ENCODE measurements at regions not wholly inside any gene's neighbourhood (a gene's known extent, or its start where the extent isn't known, plus 50 kb on each side); places are given as distances from the start of the nearest gene placed in this dataset.
"Not testable (repeated sequence)": the region's sequence is repeated elsewhere in the genome, so short reads cannot be mapped to it uniquely, and the experiment has no call there.

GRCh38 chr1:199811163-199811562, 216.3 kb upstream of the NR5A2 start:
- no peak for DNase-seq

- no peak for DNase-seq
These were observed 214.3 kb upstream of the NR5A2 start for GRCh38 chr1:199813198-199813597.

- no peak for DNase-seq
These were observed 211.6 kb upstream of the NR5A2 start for GRCh38 chr1:199815947-199816346.

GRCh38 chr1:199817266-199817665, 210.2 kb upstream of the NR5A2 start:
- DNase-seq: no peak

- DNase-seq: no peak
These were observed 206.3 kb upstream of the NR5A2 start for GRCh38 chr1:199821029-199821779.

GRCh38 chr1:199832451-199832850, 195.1 kb upstream of the NR5A2 start:
- DNase-seq: no peak

GRCh38 chr1:199834711-199835110, 192.8 kb upstream of the NR5A2 start:
- no peak for DNase-seq

GRCh38 chr1:199836430-199836829, 191.1 kb upstream of the NR5A2 start:
- no peak for DNase-seq

- DNase-seq: no peak
These were observed 190.2 kb upstream of the NR5A2 start for GRCh38 chr1:199837321-199837720.

- DNase-seq: not testable (repeated sequence)
These were observed 187.9 kb upstream of the NR5A2 start for GRCh38 chr1:199839608-199840007.

- DNase-seq: not testable (repeated sequence)
These were observed 184.4 kb upstream of the NR5A2 start for GRCh38 chr1:199843096-199843495.

GRCh38 chr1:199843861-199844260, 183.6 kb upstream of the NR5A2 start:
- no peak for DNase-seq

- no peak for DNase-seq
These were observed 180.5 kb upstream of the NR5A2 start for GRCh38 chr1:199847021-199847420.

GRCh38 chr1:199851439-199852140, 175.9 kb upstream of the NR5A2 start:
- DNase-seq: no peak

- no peak for DNase-seq
These were observed 172.7 kb upstream of the NR5A2 start for GRCh38 chr1:199854686-199855321.

GRCh38 chr1:199855580-199855979, 171.9 kb upstream of the NR5A2 start:
- peak; percentile 80 for DNase-seq

GRCh38 chr1:199856216-199856780, 171.2 kb upstream of the NR5A2 start:
- no peak for DNase-seq

GRCh38 chr1:199857108-199857507, 170.4 kb upstream of the NR5A2 start:
- peak; percentile 52 for DNase-seq

- no peak for DNase-seq
These were observed 170.0 kb upstream of the NR5A2 start for GRCh38 chr1:199857516-199857915.

- DNase-seq: no peak
These were observed 169.3 kb upstream of the NR5A2 start for GRCh38 chr1:199858171-199858570.

GRCh38 chr1:199858856-199859255, 168.7 kb upstream of the NR5A2 start:
- peak; percentile 50 for DNase-seq

- DNase-seq: peak; percentile 86
These were observed 168.0 kb upstream of the NR5A2 start for GRCh38 chr1:199859491-199859933.

Measured in fibroblast of skin of abdomen (primary cell).